ENCODE measurements at regions not wholly inside any gene's neighbourhood (a gene's known extent, or its start where the extent isn't known, plus 50 kb on each side); places are given as distances from the start of the nearest gene placed in this dataset.
"Not testable (repeated sequence)": the region's sequence is repeated elsewhere in the genome, so short reads cannot be mapped to it uniquely, and the experiment has no call there.

DNA sequence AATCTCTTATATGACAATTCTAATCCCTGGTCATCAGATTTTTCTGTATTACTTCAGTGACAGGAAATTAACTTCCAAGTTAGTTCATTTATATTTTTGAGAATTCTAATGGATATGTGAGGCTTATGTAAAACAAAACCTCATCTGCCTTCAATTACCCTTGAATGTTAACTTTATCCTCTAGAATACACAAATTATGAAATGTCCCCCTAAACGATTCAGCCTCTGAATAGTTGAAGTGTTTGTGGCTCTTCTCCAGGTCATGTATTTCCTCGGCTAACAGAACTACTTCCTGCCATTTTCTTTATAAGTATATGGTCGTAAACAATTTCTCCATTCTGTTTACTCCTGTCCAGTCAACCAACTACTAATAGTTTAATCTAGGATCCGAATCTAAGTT, 401.3 kb downstream of the PCDH10 start:
- no peaks in the 10 kb centered on the region for H3K4me1 ChIP-seq (ENCODE audit: insufficient read depth, low read length)
- H3K36me3 ChIP-seq (ENCODE audit: insufficient read depth, low read length) = no peaks in the 10 kb centered on the region
- no peak overlapping the region for H3K4me3 ChIP-seq (ENCODE audit: low read length)
- peaks cover 3 to 5% of the 10 kb centered on the region in 2 experiments for H3K9me3 ChIP-seq (ENCODE audit: control insufficient read depth in 1 of 2, insufficient read depth in 1 of 2, low read length in 2 of 2)
- H3K4me3 Mint-ChIP-seq = no peak overlapping the region
- TF ChIP-seq, protein P1, sequence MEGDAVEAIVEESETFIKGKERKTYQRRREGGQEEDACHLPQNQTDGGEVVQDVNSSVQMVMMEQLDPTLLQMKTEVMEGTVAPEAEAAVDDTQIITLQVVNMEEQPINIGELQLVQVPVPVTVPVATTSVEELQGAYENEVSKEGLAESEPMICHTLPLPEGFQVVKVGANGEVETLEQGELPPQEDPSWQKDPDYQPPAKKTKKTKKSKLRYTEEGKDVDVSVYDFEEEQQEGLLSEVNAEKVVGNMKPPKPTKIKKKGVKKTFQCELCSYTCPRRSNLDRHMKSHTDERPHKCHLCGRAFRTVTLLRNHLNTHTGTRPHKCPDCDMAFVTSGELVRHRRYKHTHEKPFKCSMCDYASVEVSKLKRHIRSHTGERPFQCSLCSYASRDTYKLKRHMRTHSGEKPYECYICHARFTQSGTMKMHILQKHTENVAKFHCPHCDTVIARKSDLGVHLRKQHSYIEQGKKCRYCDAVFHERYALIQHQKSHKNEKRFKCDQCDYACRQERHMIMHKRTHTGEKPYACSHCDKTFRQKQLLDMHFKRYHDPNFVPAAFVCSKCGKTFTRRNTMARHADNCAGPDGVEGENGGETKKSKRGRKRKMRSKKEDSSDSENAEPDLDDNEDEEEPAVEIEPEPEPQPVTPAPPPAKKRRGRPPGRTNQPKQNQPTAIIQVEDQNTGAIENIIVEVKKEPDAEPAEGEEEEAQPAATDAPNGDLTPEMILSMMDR (IDR thresholded peaks at IDR 0.05) = no peak
- no peak overlapping the region for H3K27ac Mint-ChIP-seq
- H3K27me3 Mint-ChIP-seq = no peaks in the 10 kb centered on the region
- peaks cover 9% of the 10 kb centered on the region for H3K9me3 Mint-ChIP-seq
- DNase-seq (no peak), ATAC-seq (ENCODE audit: poor library complexity) (no peak)
- H3K27ac ChIP-seq (ENCODE audit: low read depth in 1 of 2, low read length in 2 of 2) = no peak overlapping the region
- intact Hi-C loops (cut with DNase I, micrococcal nuclease) = no loop called here
- ChIA-PET CTCF (no interaction called here), POLR2A (no interaction called here)
- H3K4me1 Mint-ChIP-seq (ENCODE audit: low read depth) = no peaks in the 10 kb centered on the region
- H3K36me3 Mint-ChIP-seq (ENCODE audit: low read depth) = no peaks in the 10 kb centered on the region
- no peaks in the 10 kb centered on the region for H3K27me3 ChIP-seq (ENCODE audit: control insufficient read depth in 1 of 2, insufficient read depth in 2 of 2, low read length in 2 of 2)

DNA sequence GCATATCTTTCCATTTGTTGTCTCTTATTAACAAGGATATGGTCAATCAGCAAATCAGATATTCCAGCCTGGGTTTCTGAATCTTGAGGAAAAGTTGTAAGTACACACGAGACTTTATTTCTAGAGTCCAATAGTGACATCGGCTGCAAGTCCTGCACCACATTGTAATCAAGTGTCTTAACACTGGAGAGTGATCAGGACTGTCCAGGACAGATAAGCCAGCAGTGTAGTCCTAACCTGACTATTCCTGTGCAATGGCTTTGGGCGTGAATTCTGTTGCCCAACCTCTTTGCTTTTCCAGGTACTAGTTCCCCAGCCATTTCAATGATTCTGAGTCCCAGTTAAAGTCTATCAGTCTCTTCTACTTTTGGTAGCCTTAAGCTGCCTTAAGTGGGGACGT, 395.0 kb downstream of the PCDH10 start:
- no peak for ATAC-seq (ENCODE audit: poor library complexity)
- POLR2A ChIA-PET = no interaction called here
- TF ChIP-seq, protein P1 (IDR thresholded peaks at IDR 0.05) = no peak
- peaks cover 3% of the 10 kb centered on the region for H3K9me3 Mint-ChIP-seq
- Histone ChIP-seq H3K4me3 (ENCODE audit: low read length) (no peak overlapping the region), H3K27ac (ENCODE audit: low read depth in 1 of 2, low read length in 2 of 2) (no peak overlapping the region), H3K36me3 (ENCODE audit: insufficient read depth, low read length) (no peaks in the 10 kb centered on the region), H3K9me3 (ENCODE audit: control insufficient read depth in 1 of 2, insufficient read depth in 1 of 2, low read length in 2 of 2) (no peaks in the 10 kb centered on the region), H3K4me1 (ENCODE audit: insufficient read depth, low read length) (no peaks in the 10 kb centered on the region), H3K27me3 (ENCODE audit: control insufficient read depth in 1 of 2, insufficient read depth in 2 of 2, low read length in 2 of 2) (no peaks in the 10 kb centered on the region)
- intact Hi-C loops (cut with DNase I, micrococcal nuclease) = no loop called here
- H3K27ac Mint-ChIP-seq = no peak overlapping the region
- H3K36me3 Mint-ChIP-seq (ENCODE audit: low read depth) = no peaks in the 10 kb centered on the region
- no peak overlapping the region for H3K4me3 Mint-ChIP-seq
- CTCF ChIA-PET = no interaction called here
- H3K4me1 Mint-ChIP-seq (ENCODE audit: low read depth) = no peaks in the 10 kb centered on the region
- DNase-seq = no peak
- no peaks in the 10 kb centered on the region for H3K27me3 Mint-ChIP-seq

DNA sequence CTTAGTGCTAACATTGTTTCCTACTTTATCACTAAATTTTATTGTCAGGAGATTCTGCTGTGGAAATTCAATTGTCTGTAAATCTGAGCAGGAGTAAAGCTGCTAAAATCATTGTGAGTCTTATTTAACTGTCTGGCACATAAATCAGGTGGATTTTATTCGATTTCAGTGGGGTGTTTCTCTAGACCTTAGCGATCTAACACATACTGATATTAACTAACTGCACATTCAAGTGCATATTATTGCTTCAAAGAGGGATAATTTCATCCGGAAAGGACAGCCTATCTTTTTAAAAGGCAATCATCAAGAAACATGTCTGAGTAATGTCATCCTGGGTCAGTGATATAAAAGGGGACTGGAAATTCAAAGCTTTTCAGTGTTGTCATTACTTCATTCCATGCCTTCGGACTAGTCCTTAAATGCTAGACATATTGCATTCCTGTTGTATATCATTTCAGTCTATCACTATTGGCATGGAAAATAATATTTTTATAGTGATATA, 388.7 kb downstream of the PCDH10 start:
- peaks cover 0 to 4% of the 10 kb centered on the region in 2 experiments for H3K9me3 ChIP-seq (ENCODE audit: control insufficient read depth in 1 of 2, insufficient read depth in 1 of 2, low read length in 2 of 2)
- POLR2A ChIA-PET = no interaction called here
- no peak overlapping the region for H3K27ac Mint-ChIP-seq
- H3K36me3 ChIP-seq (ENCODE audit: insufficient read depth, low read length) = no peaks in the 10 kb centered on the region
- H3K4me1 ChIP-seq (ENCODE audit: insufficient read depth, low read length) = no peaks in the 10 kb centered on the region
- no peak overlapping the region for H3K4me3 ChIP-seq (ENCODE audit: low read length)
- CTCF ChIA-PET = no interaction called here
- TF ChIP-seq, protein P1 (IDR thresholded peaks at IDR 0.05) = no peak
- DNase-seq (no peak), ATAC-seq (ENCODE audit: poor library complexity) (no peak)
- H3K27ac ChIP-seq (ENCODE audit: low read depth in 1 of 2, low read length in 2 of 2) = no peak overlapping the region
- H3K4me3 Mint-ChIP-seq = no peak overlapping the region
- H3K36me3 Mint-ChIP-seq (ENCODE audit: low read depth) = no peaks in the 10 kb centered on the region
- intact Hi-C loops (cut with DNase I, micrococcal nuclease) = no loop called here
- no peaks in the 10 kb centered on the region for H3K27me3 ChIP-seq (ENCODE audit: control insufficient read depth in 1 of 2, insufficient read depth in 2 of 2, low read length in 2 of 2)
- H3K4me1 Mint-ChIP-seq (ENCODE audit: low read depth) = no peaks in the 10 kb centered on the region
- H3K9me3 Mint-ChIP-seq = peaks cover under 1% of the 10 kb centered on the region
- H3K27me3 Mint-ChIP-seq = no peaks in the 10 kb centered on the region

DNA sequence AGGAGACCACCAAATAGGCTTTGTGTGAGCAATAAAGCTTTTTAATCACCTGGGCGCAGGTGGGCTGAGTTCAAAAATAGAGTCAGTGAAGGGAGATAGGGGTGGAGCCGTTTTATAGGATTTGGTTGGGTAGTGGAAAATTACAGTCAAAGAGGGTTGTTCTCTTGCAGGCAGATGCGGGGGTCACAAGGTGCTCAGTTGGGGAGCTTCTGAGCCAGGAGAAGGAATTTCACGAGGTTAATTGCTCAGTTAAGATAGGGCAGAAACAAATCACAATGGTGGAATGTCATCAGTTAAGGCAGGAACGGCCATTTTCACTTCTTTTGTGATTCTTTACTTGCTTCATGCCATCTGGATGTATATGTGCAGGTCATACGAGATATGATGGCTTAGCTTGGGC, 385.1 kb downstream of the PCDH10 start:
- CTCF ChIA-PET; DNase-seq; ATAC-seq (ENCODE audit: poor library complexity); H3K36me3 Mint-ChIP-seq (ENCODE audit: low read depth); H3K4me1 ChIP-seq (ENCODE audit: insufficient read depth, low read length); H3K4me1 Mint-ChIP-seq (ENCODE audit: low read depth); H3K4me3 ChIP-seq (ENCODE audit: low read length); H3K36me3 ChIP-seq (ENCODE audit: insufficient read depth, low read length); POLR2A ChIA-PET; intact Hi-C loops (cut with DNase I, micrococcal nuclease); H3K27ac ChIP-seq (ENCODE audit: low read depth in 1 of 2, low read length in 2 of 2); H3K9me3 Mint-ChIP-seq; H3K4me3 Mint-ChIP-seq; H3K27me3 ChIP-seq (ENCODE audit: control insufficient read depth in 1 of 2, insufficient read depth in 2 of 2, low read length in 2 of 2); H3K9me3 ChIP-seq (ENCODE audit: control insufficient read depth in 1 of 2, insufficient read depth in 1 of 2, low read length in 2 of 2); H3K27me3 Mint-ChIP-seq; H3K27ac Mint-ChIP-seq: not testable (repeated sequence)
